Activated T-cell treated with anti-CD3 and anti-CD28 coated beads for 1 hour (primary cell): ENCODE measurements at regions not wholly inside any gene's neighbourhood (a gene's known extent, or its start where the extent isn't known, plus 50 kb on each side); places are given as distances from the start of the nearest gene placed in this dataset.
"Not testable (repeated sequence)": the region's sequence is repeated elsewhere in the genome, so short reads cannot be mapped to it uniquely, and the experiment has no call there.

Experiments used
- DNase-seq: peaks from one replicate; pipeline ENCODE4 v3.0.0-alpha.2; 2020; ENCODE audit warnings: low read depth

DNA sequence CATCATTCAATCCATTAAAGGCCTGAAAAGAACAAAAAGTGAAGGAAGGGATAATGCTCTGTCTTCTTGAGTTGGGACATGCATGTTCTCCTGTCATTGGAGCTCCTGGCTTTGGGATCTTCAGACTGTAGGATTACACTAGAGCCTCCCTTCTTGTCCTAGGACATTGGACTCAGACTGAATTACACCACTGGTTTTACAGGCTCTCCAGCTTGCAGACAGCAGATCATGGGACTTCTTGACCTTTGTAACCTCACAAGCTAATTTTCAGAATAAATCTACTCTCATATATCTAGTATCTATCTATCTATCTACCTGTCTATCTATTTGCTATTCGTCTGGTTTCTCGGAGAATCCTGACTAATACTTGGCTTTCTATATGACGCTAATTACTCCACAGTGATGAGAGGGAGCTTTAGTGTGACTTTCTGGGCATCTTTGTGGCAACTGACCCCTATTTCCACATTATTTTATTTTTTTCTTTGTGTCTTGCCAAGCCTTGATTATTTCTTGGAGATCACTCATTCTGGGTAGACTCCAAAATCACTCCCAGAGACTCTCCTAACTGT lies 151.9 kb upstream of the ZNF184 start:
- no peak for DNase-seq

- no peak for DNase-seq
These were observed 150.2 kb upstream of the ZNF184 start for GRCh38 chr6:27623103-27623502.

DNA sequence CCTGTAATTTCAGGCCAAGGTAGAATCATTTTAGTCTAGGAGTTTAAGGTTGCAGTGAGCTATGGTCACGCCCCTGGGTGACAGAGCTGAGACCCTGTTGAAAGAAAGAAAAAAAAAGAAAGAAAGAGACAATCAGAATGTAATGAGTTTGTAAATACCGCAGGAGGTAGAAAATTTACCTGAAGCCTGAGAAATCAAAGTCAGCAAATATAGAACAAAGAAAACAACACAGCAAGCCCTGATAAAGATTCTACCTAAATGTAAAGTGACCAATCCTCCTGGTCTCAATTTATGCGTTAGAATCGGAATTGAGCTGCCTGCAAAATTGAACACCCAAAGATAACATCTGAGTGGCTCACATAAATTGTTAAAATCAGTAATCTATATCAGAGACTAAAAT lies 146.5 kb upstream of the ZNF184 start:
- no peak for DNase-seq

DNA sequence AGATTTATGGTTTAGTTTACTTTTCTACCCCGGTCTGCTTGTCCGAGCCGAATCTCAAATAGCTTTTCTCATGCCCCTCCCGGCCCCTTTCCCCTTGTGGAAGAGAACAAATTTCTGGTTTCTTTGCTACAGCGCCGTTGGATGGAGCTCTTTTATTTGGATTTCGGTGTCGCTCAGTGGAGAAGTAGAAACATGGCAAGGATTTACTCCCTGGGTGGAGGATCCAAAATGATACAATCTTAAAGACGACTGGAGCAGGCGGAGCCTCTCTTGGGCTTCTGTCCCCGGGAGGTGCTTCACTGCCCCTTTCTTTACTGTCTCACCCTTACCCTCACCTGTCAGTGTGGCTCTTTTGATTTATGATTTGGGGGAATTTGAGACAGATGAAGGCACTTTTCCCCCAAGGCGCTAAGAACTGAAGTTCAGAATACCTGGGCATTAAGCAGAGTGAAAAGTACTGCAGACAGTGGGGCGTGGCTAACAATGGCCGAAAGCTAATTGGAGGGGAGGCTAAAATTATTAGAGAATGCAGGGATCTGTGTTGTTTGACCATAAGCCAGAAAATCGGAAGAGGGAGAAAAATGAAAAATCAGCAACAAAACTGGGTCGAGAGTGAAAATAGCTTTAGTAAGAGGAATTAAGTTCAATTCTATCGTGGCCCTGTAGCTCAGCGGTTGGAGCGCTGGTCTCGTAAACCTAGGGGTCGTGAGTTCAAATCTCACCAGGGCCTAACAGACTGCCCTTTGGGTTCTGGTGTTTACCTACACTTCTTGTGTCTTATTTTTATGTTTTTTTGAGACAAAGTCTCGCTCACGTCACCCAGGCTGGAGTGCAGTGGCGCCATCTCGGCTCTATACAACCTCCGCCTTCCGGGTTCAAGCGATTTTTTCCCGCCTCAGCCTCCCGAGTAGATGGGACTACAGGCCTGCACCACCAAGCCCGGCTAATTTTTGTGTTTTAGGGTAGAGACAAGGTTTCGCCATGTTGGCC lies 145.1 kb upstream of the ZNF184 start:
- no peak for DNase-seq

GRCh38 chr6:27617046-27617687 lies 144.3 kb upstream of the ZNF184 start:
- no peak for DNase-seq

DNA sequence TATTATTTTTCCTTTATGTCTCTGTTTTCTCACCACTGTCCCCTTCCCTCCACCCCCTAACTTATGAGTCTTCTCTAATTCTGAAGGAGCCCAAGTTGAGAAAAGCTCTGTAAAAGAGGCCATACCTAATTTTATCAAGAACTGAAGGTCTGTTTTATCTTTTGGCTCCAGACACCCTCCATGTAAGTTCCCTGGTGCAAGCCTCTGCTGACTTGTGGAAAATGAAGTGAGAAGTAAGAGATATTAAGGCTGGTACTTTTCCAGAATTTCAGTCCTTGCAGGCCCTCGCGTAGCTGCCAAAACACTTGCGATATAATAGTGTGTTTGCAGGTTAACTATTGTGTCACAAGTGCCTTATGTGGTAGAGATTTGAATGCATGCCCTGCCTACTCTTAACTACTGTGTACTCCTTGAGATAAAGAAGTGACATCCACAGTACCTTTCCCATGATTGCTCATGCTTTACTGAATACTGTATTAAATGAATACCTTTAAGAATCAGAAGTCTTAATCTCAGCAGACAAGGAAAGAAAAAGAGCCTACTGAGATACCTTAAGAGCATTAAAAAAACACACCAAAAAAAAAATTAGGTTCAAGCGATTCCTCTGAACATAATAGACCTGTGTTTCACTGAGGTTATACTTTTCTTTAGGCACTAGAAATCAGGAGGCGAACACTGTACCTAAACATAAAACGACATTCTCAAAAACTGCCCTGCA lies 143.6 kb upstream of the ZNF184 start:
- no peak for DNase-seq

- DNase-seq: no peak
These were observed 138.5 kb upstream of the ZNF184 start for GRCh38 chr6:27611451-27611850.

GRCh38 chr6:27608916-27609883 lies 136.3 kb upstream of the ZNF184 start:
- DNase-seq: no peak

DNA sequence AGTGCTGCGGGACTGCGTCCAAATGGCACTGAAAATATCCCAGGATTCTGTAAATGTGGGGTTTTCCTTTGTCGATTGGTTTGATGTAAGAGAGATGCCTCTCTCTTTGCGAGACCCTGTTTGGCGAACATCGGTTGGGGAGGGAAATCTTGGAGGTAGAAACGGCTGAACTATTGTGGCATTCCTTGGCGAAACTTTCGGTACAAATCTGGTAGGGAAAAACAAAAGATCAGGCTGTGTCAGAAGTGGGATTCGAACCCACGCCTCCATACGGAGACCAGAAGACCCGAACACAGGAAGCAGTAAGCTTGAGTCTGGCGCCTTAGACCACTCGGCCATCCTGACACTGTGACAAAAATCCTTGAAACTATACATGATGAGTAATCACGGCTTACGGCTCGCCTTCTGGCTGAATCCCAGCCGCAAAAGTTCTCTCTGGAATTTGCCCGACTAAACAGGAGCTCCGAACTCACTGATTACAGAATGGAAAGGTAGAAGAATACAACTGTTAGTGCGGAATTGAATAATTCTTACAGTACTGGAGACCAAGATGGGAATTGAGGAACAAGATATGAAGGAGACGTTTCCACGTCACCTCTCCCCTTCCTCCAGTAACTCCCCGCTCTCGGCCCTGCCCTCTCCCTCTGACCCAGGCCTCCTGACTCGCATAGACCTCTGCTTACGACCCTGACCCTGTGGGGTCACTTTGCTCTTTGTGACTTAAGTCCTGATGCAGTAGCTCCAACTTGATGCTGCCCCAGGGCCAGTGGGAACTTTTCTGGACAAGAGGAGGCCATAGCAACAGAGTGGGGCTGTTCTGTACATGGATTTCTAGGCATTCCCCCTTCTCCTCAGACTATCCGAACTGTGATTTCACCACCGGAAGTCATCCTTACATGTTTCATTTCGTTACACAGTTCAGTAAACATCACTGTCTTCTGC lies 132.8 kb upstream of the ZNF184 start:
- DNase-seq: no peak

GRCh38 chr6:27604986-27605385 lies 132.1 kb upstream of the ZNF184 start:
- no peak for DNase-seq

GRCh38 chr6:27601668-27602254 lies 128.9 kb upstream of the ZNF184 start:
- DNase-seq: no peak

DNA sequence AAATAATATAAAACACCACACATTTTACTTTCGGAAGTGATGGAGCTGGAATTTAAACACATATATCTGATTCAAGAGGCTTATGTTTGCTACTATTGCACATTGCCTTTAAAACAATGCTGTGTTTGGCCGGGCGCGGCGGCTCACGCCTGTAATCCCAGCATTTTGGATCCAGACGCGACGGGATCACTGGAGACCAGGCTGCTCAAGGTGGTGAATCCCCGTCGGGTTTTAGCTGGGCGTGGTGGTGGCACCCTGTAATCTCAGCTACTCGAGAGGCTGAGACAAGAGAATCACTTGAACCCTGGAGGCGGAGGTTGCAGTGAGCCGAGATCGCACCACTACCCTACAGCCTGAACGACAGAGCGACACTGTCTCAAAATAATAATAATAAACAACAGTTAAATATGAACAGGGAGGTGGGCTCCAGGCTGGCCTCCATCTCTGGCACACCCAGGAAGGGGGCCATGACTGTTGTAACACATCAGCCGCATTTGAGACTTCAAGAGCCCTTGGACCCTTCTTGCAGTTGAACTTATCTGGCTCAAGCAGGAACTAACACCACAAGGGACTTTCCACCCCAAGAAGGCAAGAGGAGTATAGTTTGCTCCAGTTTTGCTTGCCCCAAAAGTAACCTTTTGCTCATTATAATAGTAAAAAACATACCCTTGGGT lies 127.1 kb upstream of the ZNF184 start:
- no peak for DNase-seq

- not testable (repeated sequence) for DNase-seq
These were observed 124.2 kb upstream of the ZNF184 start for GRCh38 chr6:27597031-27597567.

- DNase-seq: no peak
These were observed 121.0 kb upstream of the ZNF184 start for GRCh38 chr6:27593861-27594260.

- no peak for DNase-seq
These were observed 120.4 kb upstream of the ZNF184 start for GRCh38 chr6:27593200-27593818.

DNA sequence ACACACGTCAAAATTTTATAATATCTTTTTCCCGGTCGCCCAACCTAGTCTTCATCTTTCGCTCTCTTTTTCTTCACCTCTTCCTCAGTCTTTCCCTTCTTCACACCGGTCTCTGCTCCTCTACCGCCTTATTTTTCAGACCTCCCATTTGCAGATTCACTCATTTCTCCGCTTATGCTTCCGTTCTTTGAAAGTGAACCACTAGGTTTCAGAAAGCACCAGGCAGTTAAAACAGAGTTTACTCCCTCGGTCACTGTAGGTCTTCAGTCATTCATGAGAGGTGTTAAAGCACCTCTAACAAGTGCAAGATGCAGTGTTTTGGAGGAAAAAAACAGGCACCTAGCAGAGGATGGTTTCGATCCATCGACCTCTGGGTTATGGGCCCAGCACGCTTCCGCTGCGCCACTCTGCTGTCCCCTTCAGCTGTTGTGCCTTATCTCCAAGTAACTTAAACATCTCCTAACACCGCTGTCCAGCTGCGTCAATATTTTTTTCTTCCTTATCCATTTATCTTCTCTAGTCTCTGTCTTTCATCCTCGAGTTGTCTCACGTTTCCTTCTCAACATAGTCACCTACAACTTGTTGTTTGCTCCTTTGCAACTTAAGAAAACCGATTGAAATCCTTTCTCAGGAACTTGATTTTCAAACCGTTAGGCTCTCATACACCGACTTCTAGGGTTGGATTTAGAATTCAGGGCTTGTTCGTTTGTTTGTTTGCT lies 119.7 kb upstream of the ZNF184 start:
- DNase-seq: no peak

DNA sequence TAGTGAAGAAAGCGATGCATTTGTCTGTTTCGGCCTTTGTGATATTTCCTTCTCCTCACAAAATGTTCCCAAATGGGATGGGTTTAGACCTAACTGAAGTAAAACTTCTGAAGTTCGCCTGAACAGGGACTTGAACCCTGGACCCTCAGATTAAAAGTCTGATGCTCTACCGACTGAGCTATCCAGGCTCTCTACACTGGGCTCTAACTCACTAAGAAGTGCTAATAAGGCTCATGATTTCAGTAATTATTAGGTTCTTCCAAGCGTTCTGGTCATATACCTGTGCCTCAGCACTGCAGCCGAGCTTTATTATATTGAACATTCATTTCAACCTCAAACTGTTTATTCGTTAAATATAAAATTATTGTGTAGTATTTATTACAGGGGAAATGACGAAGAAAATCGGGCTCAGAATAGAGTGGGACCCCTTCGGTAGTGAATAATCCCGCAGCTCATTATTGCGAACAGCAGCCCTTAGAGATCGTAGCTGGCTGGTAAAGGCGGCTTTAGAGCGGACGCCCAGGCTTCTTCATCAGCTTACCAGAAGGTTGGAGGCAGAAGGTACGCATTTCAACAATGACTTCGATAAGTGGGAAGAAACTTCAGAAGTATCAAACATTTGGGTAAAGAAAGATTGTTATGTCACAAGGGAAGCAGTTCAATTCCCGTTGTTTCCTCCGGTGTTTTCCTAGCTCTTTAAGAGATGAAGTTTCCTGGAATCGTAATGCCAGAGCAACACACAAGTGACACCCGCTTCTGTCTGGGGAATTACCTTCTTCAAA lies 119.0 kb upstream of the ZNF184 start:
- no peak for DNase-seq
